ENCODE measurements at regions not wholly inside any gene's neighbourhood (a gene's known extent, or its start where the extent isn't known, plus 50 kb on each side); places are given as distances from the start of the nearest gene placed in this dataset.
"Not testable (repeated sequence)": the region's sequence is repeated elsewhere in the genome, so short reads cannot be mapped to it uniquely, and the experiment has no call there.

GRCh38 chr4:95760646-95761045 is 79.2 kb upstream of the PDHA2 start:
- not testable (repeated sequence) for TF ChIP-seq EZH2 (optimal IDR thresholded peaks at IDR 0.05; ENCODE audit: low read depth, low read length); CTCF (IDR thresholded peaks at IDR 0.05; ENCODE audit: low read length)

Data from MM.1S (cell line).